ENCODE measurements at regions not wholly inside any gene's neighbourhood (a gene's known extent, or its start where the extent isn't known, plus 50 kb on each side); places are given as distances from the start of the nearest gene placed in this dataset.
"Not testable (repeated sequence)": the region's sequence is repeated elsewhere in the genome, so short reads cannot be mapped to it uniquely, and the experiment has no call there.

DNA sequence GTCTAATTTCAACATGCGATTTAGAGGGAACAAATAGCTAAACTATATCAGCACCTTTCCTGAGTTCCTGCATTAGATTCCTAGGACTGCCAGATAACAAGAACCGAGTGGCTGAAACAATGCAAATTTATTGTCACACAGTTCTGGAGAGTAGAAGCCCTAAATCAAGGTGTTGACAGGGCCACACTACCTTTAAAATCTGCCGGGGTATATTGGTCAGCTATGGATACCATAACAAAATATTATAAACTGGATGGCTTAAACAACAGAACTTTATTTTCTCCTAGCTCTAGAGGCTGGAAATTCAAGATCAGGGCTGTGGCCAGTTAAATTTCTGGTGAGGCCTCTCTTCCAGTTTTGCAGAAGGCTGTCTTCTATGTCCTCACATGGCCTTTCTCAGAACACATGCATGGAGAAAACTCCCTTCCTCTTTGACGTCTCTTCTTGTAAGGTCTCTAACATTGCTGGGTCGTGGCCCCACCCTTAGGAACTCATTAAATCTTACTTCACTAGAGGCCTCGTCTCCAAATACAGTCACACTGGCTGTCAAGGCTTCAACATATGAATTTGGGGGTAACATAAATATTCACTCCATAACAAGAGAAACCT is 144.3 kb downstream of the FCRL5 start:
- no peak for FAIRE-seq

DNA sequence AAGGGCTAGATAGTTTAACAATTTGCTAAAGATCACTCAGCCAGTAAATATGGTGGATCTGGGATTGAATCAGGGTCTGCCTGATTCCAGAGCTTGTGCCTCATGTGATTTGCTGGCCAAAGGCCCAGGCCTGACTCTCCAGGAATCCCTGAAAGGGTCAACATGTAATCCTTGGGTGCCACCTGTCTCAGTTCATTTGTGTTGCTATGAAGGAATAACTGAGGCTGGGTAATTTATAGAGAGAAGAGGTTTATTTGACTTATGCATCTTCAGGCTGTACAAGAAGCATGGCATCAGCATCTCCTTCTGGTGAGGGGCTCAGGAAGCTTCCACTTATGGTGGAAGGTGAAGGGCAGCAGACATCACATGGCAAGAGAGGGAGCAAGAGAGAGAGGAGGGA is 144.9 kb downstream of the FCRL5 start:
- no peak for FAIRE-seq

DNA sequence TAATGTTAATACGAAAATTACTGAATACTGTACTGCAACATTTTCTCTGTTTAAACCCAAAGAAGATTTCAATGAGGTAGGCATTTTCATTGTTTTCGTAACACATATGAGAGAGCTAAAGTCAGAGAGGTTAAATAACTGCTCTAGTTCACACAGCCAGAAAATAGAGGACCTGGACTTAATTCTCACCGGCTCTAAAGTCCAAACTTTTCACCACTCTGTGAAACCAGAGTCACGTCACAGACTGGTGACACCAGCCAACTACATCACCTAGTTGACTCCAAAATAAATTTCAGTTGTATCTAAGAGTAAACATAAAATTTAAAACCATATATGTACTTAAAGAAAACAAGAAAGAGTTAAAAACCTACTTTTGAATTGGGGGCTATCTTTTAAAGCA is 146.7 kb downstream of the FCRL5 start:
- no peak for FAIRE-seq

DNA sequence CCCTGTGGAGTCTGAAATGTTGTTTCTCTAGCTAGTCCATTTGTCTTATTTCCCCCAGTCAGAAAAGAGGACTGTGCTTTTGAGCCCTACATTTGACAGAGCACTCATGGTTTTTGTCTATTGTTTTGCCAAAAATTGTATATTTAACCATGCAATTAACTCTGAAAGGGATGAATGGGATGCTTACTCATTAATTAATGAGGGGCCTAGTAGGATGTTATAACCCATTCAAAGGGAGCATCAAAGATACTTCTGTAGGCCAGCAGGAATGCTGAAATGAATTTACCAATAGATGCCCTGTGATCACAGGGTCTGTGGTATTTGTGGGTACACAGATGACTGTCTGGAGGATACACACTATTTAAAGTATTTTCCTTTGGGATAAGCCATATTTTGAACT is 147.7 kb downstream of the FCRL5 start:
- FAIRE-seq, result no peak

DNA sequence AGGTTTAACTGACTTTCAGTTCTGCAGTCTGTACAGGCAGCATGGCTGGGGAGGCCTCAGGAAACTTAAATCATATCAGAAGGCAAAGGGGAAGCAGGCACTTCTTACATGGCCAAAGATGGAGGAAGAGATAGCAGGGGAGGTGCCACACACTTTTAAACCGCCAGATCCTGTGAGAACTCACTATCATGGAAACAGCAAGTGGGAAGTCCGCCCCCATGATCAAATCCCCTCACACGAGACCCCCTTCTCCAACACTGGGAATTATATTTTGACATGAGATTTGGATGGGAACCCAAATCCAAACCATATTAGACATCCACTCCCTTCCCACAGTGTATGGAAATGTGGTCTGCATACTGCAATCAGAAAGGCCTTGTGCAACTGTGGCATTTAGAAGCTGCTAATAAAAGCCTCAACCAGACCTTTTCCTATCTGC is 148.2 kb downstream of the FCRL5 start:
- no peak for FAIRE-seq

DNA sequence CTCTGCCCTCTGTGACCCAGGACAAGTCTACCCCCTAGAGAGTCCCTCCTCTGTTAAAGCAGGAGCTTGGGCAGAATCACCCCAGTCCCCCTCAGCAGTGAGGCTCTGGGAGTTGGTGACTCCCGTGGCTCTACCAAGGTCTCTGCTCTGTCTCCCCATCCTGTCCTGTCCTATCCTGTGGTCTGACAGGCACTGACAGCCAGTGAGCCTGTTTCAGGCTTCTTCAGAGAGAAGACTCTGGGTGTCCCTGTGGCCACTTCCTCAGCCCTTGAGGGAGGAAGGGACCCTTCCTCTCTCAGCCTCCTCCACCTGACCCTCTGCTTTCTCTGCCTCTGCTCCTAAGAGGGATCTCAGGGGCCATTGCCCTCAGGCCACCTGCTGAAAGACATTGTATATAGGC is 148.7 kb downstream of the FCRL5 start:
- FAIRE-seq, result no peak

DNA sequence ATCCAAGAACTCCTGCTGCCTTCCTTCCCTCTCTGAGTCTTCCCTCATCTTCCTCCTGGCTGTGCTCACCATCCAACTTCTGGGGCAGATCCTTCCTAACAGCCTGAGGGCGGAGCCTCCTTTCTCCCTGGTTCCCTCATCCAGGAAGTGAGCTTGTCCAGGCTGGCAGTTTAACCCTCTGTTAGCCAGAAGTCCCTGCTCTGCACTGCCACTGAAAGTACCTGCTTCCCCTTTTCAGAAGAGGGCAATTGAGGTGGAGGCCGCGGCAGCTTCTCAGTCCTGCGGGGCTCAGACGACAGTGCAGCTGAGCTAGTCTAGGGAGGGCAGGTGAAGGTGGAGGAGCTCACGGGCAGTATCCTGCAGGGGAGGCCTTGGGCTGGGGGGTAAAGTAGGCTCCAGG is 149.1 kb downstream of the FCRL5 start:
- no peak for FAIRE-seq

DNA sequence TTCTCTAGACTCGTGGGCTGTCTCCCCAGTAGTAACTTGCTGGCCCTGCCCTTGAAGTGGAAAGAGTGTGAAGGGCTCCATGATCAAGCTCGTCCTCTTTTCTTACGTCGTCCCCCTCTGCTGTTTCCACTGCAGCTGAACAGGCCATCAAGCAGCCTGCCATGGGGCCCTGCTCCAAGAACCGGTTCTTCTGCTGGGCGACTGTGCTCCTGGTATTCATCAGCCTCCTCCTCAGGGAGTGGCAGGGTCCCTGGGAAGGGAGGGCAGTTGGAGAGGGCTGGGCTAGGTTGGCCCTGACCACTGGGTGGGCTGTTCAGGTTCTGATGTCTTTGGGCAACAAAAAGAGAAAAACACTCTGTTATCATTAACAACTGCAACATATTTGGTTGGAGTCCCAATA is 151.5 kb downstream of the FCRL5 start:
- FAIRE-seq, result no peak

DNA sequence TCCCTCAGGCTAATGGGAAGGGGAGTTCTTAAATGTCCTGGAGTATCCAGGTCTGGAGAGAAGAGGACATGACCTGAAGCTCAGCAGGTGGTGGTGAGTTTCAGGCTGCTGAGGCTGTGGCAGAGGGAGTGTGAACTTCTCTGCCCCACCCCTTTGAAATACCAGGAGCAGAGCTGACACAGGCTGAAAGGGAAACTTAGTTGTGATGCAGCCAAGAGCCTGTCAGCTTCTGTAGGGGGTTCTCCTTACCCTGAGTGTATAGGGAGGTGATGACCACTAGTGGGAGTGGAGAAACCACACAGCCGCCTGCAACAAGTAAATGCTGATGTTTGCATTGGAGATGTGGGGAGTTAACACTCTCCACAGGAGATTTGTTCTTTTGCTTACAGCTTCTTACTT is 152.3 kb downstream of the FCRL5 start:
- no peak for FAIRE-seq

DNA sequence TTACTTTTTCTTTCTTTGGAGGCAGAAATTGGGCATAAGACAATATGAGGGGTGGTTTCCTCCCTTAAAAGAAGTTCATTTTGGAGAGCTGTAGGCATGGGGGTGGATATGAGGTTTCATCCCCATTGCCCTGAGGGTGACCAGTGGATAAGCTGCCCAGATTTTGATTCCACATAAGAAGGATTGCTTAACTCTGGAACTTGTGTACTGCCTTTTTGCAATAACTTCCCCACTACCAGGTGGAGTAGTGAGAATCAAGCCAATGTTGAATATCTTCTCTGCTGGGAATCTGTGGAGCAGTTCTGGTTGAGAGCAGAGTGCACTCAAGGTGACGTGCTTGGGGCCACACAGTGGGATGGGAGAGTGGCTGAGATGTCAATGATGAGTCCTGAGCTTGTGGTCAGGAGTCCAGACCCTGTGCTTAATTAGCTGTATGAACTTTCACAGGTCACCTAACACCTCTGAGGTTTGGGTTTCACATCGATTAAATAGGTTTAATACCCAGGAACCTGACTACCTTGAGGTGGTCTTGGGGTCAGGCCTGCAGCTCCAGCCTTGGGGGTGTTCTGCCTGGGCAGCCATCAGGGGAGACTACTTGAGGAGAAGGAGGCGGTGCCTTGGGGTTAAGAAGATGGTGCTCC is 152.9 kb downstream of the FCRL5 start:
- no peak for FAIRE-seq

DNA sequence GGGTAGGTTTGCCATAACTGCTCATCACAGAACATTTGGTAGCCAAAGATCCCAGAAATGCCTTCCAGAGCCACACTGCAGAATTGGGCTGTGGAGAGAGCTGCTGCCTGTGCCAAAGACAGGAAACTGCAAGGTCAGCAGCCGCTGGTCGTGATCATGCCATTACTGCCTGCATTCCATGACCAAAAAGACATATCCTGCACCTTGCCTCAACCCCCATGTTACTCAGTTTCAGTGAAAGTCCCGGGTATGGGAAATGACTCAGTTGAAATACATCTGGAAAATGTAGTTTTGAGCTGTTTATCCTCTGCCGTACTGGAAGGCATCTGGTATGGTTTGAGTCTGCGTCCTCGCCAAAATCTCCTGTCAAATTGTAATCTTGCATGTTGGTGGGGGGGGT is 161.7 kb downstream of the FCRL5 start:
- no peak for FAIRE-seq

DNA sequence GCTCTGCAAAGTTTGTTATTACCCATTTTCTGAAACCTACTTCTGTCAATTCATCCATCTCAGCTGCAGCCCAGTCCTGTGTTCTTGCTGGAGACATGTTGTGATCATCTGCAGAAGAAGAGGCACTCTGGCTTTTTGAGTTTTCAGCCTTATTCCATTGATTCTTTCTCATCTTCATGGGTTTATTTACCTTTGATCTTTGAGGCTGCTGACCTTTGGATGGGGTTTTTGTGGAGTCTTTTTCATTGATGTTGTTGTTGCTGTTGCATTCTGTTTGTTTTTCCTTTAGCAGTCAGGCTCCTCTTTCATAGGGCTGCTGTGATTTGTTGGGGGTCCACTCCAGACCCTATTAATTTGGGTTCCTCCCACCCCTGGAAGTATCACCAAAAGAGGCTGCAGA is 164.3 kb downstream of the FCRL5 start:
- no peak for FAIRE-seq

DNA sequence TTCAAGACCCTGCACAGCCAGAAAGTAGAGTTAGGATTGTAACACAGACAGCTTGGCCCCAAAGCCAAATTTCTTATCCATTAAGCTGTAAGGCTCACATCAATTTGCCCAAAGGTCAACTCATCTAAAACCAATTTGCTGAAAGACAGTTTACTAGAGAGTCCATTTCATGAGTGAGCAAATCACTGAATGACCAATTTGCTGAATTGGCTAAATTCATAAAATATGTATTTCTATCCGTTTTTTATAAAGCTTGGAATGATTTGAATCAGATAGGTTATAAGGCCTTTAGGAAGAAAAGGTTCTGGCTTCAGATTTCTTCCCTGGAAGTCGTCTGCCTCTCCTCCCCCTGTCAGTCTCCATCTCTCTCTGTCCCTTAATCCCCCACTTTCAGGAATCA is 168.1 kb downstream of the FCRL5 start:
- no peak for FAIRE-seq

DNA sequence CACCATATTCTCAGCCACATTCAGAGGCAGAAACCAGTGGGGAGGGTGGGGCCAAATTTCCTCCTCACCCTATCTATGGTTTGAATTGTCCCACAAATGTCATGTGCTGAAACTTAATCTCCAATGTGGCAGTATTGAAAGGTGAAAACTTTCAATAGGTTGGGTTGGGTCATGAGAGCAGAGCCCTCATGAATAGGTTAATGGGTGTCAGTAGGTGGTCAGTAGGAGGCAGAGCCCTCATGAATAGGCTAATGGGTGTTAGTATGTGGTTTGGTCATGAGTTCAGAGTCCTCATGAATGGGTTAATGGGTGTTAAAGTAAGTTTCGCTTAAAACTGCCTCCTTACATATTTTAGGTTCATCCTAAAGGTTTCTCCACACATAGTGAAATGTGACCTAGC is 170.0 kb downstream of the FCRL5 start:
- no peak for FAIRE-seq

DNA sequence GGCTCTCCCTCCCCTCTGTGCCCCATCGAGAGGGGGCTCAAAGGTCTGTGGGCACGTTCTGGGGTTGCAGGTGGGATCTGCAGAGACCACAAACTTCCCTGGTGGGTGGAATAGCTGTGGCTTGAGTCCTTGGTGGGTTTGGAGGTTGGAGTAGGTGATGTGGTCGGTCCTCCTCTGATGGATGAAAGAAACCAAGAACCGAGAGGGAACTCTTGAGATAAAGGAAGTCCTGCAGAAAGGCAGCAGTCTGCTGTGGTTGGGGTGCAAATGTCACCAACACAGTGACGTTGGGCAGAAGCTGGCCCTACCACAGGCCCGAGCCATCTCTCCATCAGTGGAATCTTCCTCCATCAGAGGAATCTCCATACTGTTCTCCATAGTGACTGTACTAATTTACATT is 171.8 kb downstream of the FCRL5 start:
- no peak for FAIRE-seq

DNA sequence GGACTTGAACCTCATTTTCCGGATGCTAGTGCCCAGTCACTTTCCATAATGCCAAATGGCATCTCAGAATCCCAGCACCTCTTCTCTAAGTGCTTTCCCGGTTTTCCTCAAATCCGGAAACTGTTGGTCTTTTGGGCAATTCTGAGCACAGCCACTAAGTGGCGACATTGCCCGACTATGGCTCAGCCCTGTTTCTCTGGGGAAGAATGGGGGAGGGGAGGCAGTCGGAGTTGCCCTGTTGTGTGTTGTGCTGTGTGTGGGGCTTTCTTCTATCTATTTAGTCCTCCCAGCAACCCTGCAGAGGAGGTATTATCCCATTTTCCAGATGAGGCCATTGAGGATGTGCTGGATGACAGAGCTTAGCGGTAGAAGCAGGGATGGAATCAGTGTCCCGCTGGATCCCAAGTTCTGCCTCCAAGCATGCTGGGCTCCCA is 175.0 kb downstream of the FCRL5 start:
- not testable (repeated sequence) for FAIRE-seq

DNA sequence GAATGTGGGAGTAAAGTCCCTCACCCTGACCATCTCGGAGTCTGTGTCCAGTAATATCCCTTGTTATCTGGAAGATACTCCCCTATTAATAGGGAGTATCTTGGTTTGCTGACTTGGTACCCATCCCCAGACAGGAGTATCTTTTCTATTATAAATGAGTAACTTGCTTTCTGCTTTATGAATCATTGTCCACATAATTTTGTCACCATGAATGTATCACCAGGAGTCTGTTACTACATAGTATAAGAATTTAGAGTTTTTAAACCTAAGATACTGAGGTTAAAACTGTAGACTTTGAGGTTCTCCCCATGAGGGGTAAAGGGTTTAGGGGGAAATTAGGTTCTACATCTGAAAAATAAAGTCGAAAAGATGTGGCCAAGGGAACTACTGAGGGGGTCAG is 175.6 kb downstream of the FCRL5 start:
- FAIRE-seq, result no peak

DNA sequence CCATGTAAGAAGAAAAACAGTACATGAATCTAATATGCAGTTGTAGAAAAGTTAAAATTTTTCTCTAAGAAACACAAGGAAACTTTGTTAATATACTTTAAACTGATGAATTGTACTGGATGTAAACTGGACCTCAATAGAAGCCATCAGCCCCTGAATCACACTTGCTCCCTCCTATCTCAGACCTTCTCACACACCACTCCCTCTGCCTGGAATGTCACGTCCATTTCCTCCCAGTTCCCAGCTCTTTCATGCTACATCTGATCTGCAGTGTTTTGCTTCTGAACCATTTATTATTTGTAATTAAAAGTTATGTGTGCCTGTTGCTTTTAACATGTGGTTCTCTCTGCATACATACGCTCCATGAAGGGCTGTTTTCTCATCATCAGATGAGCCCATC is 180.0 kb downstream of the FCRL5 start:
- FAIRE-seq, result not testable (repeated sequence)

DNA sequence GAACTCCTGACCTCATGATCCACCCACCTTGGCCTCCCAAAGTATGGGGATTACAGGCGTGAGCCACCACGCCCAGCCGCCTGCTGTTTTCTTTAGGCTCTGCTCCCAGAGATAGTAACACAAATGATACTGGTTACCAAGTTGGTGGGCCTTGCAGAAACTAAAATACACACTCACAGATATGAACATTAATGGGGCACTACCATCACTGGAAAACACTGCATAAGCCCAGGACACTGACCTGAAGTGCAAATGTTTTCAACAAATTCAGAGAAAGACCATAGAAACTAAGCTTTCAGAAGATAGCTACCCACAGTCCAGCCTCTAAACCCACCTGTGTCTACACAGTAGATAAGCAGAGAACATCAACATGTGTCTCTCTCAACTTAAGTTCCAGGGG is 180.5 kb downstream of the FCRL5 start:
- FAIRE-seq, result no peak

DNA sequence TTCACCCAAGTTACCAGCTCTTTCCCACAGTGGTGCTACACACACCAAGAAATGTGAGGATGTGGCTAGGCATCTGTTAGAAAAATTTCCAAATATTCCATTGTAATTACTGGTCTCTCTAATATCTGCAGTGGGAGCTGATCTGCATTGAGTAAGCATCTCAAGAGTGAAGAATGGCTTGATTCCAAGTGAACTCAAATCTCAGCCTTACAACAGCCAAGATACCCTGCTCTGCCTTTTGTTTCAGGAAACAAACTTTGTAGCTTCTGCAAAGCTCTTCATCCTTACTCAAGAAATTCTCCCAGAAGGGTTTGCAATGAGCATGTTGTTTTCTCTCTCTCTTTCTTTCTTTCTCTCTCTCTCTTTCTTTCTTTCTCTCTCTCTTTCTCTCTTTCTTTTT is 181.1 kb downstream of the FCRL5 start:
- FAIRE-seq, result no peak

DNA sequence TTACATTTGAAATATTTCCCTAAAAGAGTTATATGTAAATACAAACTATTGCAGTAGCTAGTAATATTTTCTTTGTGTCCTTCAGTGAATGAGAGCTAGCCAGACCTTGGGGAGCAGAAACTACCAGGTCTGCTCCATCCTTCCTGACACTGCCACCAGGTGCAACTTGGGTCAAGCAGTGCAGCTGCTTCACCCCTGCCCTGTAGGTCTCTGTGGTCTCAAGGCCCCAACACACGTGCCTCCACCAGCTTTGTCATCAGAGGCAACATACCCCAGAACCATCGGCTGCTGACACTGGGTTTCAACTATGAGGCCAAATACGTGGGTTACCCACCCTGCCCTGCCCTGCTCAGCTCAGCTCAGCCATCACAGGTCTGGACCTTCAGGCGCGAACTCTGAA is 181.6 kb downstream of the FCRL5 start:
- FAIRE-seq, result no peak

DNA sequence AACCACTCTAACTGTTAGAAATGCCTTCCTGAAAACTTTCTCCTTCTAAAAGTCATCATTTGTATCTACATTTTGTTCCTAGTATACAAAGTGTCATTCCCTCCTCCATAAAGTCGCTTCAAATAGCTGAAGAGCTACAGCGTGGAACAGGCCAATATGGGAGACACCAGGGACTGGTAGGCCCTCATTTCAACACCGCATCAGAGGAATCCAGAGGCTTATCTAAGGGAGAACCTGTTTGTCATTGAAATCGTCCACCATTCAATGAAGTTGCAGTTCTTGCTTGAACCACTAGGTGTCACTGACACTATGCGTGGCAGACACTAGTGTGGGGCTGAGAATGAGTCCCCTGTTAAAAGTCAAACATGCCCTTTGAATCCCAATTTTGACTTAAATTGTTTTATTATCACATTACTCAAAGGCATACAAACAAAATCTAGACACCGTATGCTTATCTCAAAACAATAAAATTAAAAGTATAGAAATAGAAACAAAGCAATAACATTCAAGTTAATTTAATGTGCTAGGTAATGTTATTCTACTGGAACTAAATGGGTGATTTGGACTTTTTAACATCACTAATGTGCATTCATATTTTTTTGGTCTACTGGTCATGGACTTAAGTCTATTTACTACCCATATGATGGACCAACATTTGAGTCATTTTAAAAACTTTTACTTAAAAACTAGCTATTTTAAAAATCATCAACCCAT is 182.3 kb downstream of the FCRL5 start:
- no peak for FAIRE-seq

DNA sequence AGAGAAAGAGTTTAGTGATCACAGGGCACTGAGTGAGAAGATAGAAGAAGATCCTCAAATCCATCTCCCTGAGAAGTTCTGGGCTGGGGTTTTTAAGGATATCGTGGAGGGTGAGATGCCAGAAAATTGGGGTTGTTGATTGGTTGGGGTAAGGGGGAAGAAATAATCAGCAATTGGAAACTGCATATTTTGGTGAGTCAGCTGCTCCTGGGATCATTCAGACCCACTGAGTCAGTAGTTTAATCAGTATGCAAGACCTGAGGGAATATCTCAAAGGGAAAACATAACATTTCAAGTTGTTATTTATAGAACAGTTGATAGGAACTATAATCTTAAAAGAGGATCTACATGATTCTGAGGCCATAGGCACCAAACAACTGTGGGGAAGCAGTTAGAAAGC is 183.4 kb downstream of the FCRL5 start:
- not testable (repeated sequence) for FAIRE-seq

DNA sequence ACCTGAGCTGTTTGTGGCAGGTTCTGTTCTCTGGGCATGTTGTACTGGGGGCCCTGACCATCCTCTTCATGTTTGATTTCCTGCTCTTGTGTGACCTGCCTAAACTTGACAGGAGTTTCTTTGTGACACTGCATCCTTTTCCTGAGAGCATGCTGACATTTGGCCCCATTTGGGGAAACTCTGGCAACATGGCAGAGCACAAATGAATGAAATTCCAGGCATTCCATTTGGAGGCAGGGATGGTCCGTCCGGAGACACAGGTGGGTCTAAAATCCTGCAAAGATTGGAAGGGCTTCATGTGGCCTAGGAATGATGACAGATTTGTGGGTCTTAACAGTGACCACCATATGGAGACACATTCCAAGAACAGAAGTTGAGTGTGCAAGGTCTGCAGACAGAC is 184.0 kb downstream of the FCRL5 start:
- FAIRE-seq, result no peak

DNA sequence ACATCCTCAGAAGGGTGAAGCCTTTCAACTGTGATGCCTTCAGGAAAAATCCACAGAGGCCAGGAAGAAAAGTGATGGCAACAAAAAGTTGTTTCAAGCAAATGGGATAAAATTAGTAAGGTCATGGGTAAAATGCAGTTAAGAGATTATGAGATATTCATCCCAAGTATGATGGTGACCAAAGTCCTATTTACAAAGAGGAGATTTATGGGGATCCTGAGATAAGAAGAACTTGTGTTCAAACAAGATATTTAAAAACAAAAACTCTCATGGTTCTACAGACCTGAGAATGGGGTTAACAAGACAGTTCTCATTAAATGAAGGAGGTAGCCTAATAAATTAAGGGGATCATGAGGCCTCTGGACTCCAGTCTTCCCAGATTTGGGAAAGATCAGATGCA is 184.4 kb downstream of the FCRL5 start:
- FAIRE-seq, result no peak
